Limb (tissue), 2 donors: ENCODE measurements at regions not wholly inside any gene's neighbourhood (a gene's known extent, or its start where the extent isn't known, plus 50 kb on each side); places are given as distances from the start of the nearest gene placed in this dataset.
A peak's percentile ranks its signal among the peaks of the same experiment; 100 is the strongest.

Experiments used
- DNase-seq, 2 donors: peaks; one replicate each; pipeline ENCODE4 v3.0.0-alpha.2; 2016; ENCODE audit errors: extremely low spot score in 2 of 2

DNA sequence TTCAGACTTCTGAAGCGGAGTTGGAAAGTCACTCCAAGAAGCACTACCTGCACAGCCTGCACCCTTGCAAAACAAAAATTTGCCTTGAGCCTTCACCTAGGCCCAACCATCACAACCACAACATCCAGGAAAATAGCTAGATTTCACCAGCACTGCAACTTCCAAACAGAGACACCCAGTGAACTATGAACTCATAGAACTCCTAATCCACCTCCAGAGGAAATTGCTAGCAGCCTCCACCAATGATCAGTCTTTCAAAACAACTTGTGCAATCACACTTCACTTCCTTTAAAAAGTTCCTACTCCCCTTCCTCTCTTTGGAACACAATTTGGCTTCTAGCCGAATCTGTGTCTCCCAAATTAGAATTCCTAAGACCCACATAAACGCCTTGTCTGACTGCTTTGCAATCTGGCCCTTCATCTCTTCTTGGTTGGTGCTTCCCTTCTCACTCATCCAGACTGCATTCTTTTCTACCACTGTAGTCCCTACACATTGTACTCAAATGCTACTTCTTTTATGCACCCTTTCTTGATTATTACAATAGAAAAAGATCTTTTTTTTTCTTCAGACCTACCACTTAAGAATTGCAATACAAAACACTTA is 489.2 kb upstream of the ARGLU1 start:
- DNase-seq, result no peak

DNA sequence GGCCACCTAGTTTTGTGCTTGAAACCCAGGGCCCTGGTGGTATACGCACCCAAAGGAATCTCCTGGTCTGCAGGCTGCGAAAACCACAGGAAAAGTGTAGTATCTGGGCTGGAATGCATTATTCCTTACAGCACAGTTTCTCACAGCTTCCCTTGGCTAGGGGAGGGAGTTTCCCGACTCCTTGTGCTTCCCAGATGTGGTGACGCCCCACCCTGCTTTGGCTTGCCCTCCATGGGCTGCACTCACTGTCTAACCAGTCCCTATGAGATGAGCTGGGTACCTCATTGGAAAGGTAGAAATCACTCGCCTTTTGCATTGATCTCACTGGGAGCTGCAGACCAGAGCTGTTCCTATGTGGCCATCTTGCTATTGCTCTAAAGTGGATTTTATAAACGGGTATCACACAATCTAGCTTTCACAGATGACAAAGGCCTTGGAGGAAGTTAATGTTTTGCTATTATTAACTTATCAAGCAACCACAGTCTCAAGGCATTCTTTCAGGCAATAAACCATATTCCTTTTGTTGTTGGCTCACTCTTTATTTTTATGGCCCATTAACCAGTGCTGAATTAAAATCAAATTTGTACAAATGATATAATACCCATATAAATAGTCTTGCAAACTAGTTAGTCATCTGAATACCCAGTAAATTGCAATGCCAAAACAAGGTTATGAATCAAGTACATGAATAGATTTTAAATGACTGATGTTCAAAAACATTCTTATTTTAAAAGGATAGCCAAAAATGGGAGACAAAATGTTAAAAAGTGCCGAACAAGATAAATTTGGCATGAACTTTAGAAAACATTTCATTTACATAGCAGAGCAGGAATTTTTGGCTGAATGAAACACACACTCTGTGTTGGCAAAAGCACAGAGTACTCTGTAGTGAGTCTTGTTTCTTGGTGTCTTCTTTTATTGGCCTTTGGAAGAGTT is 475.4 kb upstream of the ARGLU1 start:
- DNase-seq, result peak in 1 of 2 donors; percentile 10

DNA sequence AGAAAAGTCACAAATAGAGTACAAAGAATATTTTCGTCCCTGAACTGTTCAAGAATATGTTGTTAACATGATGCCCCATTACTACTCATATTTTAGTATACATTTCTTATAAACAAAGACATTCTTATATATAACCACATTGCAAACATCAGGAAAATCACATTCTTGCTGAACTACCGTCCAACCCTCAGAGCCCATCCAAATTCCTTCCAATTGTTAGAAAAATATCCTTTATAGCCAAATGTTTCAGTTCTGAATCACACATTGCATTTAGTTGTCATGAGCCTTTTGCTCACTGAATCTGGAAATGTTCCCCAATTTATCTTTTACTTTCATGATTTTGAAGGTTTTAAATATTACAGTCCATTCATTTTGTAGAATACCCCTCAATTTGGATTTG is 467.8 kb upstream of the ARGLU1 start:
- DNase-seq, result no peak

DNA sequence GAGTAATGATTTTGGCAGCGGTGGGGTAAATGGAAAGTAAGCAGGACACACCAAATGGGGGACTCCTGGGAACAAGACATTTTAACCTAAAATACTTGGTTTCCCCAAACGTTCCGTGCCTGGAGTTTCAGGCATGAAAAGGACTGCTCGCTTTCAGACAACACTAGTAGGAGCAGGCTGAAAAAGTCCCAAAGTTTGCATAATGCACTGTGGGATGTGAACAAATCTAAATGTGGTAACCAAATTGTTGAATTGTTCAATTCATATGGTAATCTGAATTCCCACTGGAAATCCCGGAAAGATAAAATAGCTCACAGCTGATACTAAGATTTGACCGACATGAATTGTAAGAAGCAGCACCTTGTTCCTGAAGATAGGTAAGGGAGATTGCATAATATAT is 467.2 kb upstream of the ARGLU1 start:
- no peak for DNase-seq

DNA sequence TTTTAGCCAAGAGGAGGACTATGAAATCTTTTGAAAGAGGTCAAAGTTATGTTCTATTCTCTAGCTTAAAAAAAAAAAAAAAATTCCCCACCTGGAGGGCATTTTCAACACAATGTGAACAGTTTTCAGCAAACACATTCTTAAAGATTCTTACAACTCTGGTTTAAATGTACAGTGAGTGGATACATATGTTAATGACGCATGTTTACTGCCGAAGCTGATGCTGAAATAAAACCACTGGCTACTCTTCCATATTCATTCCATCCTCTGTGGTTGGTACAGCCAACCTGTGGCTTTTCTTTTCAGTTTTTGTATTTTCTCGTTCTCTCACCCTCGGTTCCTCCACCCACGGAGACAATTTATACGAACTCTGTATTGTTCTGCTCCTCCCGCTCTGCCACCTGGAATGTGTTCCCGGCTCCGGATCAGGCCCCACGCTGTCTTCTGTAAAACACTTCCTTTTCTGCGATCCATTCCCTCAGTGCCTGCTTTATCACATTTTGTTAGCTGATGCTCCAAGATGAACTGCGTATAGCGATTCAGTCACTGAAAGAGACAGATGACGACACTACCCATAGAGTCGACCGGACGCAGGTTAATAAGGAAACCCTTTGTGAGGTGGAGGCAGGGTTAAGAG is 466.4 kb upstream of the ARGLU1 start:
- DNase-seq, result no peak

DNA sequence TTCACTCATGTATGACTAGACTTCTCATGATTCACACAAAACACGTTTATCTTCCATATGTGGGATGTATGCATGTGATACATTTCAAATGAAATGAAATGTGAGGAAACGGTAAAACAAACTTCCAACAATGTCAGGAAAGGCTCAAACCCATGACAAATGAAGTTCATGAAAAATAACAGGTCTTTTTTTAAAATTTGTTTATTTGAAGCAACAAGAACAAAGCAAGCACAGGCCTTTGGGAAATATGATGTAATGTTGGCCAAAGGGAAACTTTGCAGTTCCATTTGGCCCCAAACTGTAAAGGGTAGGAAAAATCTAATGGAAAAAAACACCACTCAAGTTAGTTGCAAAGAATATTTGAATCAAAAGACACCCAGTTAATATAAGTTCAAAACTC is 463.8 kb upstream of the ARGLU1 start:
- DNase-seq, result no peak

DNA sequence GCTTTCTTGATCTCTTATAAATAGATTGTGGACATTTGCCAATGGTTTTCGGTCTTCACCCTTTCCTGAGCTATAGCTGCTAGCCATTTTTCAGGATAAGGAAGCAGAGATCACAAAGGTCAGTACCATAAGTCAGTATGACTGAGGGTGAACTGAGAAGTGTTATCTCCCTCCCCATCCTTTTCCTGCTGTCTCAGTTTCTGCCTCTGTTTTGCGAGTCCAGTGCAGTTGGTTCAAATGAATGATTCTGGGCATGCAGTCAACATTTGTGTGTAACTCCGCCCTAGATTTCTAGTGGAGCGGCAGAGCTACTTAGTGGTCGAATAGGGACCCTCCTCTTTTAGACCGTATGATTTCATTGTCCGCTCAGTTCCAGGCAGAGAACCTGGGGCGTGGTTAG is 460.8 kb upstream of the ARGLU1 start:
- no peak for DNase-seq

DNA sequence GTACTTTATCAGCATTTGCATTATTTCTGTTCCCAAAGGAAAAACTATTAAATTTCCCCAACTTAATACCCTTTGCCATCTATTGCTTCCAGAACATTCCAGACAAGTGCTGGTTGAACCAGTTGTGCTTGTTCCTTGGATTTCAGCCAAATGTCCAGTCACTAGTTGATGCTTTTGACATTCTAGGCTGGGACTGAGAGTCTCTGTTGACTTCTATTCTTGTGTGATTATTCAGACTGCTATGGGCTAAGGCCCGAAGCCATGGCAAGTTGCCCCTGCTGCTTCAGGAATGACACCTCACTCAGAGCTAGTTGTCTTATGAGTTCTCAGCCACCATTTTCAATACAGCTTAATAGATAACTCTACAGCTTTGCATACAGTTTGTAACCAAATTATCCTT is 458.1 kb upstream of the ARGLU1 start:
- DNase-seq, result peak in 1 of 2 donors; percentile 24

DNA sequence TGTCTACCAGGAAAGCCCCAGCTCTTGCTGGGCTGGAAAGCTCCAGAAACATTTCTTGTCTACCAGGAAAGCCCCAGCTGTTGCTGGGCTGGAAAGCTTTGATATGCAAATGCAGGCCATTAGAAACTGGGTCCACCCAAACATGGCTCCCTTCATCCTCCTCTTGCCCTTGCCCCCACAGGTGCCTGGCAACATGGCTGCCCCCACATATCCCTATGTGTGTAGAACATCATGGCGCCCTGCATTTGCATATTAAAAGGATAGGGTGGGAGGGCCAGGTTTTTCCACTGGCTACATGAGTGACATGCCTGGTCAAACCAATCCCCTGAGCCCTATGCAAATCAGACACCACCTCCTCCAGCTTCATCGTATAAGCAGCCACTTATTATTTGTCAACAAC is 455.4 kb upstream of the ARGLU1 start:
- DNase-seq, result no peak

DNA sequence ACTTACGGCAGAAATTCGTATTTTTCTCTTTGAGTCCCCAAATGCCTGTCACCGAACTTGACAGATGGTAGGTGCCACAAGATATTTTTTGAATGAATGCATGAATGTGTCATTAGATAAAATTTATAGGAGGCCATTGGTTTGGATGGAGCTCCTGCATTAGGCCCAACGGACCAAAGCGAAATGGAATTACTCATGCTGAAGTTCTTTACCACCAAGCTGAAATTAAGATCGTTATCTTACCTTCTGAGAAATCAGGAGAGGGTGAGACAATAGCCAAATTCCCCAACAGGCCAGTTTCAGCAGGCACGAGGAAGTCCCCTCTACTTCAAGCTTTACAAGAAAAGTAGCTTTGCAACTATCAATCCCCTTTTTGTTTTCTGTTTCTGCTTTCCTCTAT is 452.5 kb upstream of the ARGLU1 start:
- DNase-seq, result no peak

DNA sequence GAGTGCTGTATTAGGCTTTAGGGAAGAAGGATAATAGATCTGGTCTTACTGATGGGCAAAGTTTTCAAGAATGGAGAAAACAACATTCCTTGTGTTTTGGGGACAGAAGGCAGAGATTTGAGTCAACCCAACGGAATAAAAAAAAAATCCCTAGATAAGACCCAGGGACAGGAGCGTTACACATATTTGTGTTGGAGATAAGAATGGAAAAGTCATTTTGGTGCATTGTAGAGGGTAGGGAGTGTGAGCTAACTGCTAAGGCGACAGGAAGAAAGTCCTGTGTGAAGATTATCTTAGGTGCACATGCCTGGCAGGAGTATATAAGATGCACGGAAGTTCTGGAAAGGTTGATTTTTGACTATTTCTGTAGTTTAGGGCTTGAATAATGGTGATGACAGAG is 450.3 kb upstream of the ARGLU1 start:
- no peak for DNase-seq

DNA sequence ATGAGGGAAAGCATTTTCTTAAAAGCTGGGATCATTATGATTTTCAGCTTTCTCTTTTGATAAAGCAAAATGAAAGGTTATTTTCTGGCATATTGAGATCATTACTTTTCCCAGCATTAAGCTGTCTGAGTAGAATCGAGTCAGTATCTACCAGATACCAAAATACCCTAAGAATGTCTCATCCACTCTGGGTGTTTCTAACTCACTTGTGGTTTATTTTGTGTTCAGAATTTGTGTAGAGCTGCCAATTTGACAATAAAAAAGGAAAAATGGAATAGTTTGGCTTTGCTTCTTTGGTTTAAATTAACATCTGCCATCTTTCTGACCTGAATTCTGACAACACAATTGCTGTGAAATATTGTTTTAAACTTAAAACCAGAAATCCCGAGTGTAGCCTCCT is 438.7 kb upstream of the ARGLU1 start:
- no peak for DNase-seq

DNA sequence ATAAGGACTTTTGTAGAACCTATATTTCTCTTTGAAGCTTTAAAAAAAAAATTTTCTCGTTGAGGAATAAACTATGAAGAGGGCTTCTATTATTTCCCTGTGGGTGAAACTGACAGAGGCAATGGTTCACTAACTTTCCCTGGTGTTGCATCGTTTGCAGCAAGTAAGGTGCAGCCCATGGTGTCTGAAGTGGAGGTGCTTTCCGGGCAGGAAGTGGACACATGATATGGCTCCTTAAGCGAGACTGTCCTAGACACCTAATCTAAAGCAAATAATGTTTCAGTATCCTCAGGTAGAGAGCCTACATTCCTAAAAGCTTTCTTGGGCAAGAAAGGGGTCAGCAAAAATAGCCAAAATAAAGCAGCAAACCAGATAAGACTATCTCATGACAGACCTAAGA is 437.6 kb upstream of the ARGLU1 start:
- no peak for DNase-seq

DNA sequence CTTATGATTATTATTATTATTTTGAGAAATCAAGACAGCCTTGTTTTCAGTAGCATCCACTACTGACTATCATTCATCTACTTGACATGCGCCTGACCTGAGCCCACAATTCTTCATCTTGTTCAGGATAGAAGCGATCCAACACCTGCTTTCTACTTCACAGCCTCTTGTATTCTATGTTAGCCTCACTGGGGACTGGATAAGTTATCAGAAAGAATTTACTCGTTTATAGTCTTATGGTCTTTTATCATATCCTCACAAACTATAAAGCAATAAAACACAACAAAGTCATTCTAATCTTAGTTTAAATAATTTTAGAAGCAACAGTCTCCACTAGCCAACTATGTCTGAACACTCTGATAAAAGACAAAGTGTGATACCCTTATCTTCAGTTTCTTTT is 436.0 kb upstream of the ARGLU1 start:
- DNase-seq, result no peak

DNA sequence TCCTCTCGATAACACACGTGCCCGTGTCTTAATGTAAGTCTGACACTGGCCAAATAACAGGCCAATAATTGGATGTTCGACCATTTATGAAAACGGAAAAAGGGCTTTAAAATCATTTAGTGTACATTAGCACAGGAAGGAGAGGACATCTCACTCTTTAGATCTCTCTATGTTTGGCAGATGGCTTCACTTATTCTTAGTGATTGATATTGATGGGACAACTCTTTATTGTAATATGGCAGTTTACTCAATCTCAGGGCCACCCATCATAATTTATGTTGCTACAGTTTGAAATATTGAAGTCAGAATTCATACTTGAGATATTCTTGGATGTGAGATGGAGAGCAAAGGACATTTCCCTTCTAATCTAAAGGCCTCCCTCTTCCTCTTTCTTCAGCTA is 430.7 kb upstream of the ARGLU1 start:
- no peak for DNase-seq

DNA sequence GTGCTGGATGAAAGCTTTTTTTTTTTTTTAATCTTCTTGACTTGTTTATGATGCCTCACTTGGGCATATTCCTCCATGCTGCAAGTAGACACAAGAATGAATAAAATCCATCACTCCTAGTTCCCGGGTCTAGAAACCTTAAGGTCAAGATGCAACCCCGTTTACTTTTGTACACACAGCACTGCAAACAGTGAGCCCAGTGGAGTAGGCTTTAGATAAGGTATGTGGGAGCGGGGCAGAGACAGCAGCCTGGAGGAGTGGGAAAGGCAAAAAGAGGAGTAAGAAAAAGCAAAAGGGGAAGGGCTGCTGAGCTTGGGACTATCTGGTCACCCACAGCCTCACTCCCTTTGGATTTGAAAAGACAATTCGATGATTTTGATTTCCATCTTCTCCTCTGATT is 429.8 kb upstream of the ARGLU1 start:
- no peak for DNase-seq

DNA sequence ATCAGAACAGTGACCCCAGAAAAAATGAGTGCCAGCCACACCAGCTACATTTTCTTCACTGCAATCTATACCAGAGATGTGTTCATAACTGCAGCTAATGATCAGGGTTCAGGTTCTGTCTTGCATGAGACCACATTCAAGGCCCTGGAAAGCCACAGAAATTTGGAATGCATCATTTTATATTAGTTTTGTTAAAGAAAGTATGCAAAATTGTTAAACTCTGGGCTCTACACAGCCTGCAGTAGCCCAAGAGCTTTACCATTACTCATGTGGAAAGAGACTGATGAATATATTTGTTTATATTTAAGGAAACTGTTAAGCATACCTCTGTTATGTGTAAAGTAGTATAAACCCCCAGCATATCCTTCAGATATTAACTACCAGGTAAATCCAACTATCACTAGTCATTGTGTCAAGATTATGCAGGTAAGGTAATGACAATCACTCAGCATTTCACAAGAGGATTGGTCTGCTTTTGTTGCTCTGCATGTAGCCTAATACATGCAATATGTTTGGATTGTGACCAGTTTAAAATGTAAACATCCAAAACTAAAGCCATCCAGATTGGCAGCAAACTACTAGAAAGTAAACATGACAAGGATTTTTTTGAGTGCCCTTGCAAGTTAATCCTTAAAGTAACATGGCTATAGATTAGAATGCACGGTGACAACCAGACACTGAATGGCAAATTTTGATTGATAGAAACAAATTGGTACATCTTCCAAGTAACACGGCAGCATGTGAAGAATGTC is 429.1 kb upstream of the ARGLU1 start:
- no peak for DNase-seq

DNA sequence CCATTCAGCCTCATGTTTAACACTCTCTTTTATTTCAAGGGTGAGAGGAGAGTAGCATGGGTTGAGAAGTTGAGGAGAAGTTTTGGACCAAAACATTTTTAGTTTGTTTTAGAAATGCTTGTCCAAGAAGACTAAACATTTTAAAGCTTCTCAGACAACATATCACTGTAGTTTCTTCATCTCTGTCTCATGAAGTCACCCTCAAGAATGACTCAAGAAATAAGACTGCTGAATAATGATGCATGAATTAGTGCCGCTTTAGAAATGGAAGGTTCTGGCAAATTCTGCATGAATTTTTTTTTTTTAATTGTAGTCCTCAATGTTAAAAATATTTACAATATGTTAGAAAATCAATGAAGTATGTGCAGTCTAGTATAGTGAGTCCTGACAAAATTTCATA is 422.7 kb upstream of the ARGLU1 start:
- no peak for DNase-seq

DNA sequence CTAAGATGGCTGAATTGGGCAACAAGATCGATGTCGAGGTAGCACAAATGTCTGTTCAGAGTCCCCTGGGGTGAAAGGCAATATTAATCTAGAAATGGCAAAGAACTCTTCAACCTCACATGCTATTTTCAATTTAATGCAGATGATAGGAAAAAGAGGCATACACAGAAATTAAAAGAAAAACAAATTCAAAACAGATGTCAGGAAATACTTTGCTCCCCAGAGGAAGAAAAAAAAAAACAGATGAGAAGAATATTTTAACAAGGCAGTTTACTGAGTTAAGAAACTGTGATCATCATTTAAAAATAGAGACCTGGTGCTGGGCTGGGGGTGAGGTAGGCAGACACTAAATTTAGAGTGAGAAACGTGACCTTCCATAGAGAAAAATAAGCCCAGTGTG is 421.9 kb upstream of the ARGLU1 start:
- DNase-seq, result peak in 1 of 2 donors; percentile 30

DNA sequence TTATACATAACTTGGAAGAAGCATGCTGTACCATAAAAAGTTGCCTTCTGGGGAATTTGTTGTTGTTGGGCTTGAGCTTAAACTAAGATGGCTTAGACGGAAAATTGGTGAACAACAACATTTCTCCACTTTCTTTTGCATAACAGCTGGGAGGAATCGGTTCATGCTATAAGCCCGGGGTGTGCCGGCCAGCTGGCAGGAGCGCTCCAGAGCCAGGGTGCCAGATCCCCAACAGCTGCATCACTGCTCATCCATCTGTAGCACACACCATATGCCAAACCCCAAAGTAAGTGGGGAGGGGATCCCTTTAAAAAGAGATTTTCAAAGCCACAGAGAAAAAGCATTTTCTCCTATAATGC is 419.5 kb upstream of the ARGLU1 start:
- peak; percentile 51 to 55 for DNase-seq

DNA sequence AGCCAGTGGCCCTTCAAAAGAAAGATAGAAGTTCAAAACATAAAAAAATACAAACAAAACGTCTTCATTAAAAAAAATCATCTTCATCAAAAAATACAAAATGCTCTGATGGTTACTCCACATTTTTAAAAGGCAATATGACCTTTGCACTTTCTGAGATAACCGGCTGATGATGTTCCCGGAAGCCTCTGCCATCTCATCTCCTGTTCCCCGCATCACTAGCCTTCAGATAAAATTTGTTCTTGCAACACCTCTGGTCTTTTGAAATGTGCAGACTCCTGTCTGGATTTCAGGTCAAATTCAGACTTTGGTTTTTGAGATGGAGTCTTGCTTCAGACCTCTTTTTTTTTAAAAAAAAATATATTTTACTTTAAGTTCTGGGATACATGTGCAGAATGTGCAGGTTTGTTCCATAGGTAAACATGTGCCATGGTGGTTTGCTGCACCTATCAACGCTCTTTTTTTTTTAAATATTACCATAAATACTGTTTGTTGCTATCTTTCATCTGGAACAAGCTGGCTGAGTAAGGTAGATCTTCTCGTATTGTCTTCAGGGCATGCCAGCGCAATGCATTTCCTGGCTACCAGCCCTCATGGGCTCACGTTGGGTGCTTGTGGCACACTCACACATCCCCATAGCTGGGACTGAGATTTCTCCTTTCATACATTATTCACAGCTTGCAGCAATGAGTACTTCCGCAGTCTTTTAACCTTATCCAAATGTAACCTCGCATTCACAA is 418.9 kb upstream of the ARGLU1 start:
- no peak for DNase-seq
